NCI-H128 (cell line): ENCODE measurements at regions not wholly inside any gene's neighbourhood (a gene's known extent, or its start where the extent isn't known, plus 50 kb on each side); places are given as distances from the start of the nearest gene placed in this dataset.

Experiments
- DNase-seq: peaks from one replicate; lab custom pipeline; 2025; ENCODE audit not compliant: unreplicated experiment; lab: John Stamatoyannopoulos, UW

- no peak for DNase-seq
Observed at GRCh38 chr12:58513852-58514251, 406.5 kb downstream of the LRIG3 start.

GRCh38 chr12:58519839-58520238, 400.5 kb downstream of the LRIG3 start:
- no peak for DNase-seq

GRCh38 chr12:58521152-58521551, 399.2 kb downstream of the LRIG3 start:
- no peak for DNase-seq

- no peak for DNase-seq
Observed at GRCh38 chr12:58521796-58522195, 398.5 kb downstream of the LRIG3 start.

- no peak for DNase-seq
Observed at GRCh38 chr12:58523360-58523759, 396.9 kb downstream of the LRIG3 start.

GRCh38 chr12:58528271-58528670, 392.0 kb downstream of the LRIG3 start:
- DNase-seq, result no peak

GRCh38 chr12:58529114-58529665, 391.1 kb downstream of the LRIG3 start:
- DNase-seq, result no peak

GRCh38 chr12:58529897-58530741, 390.2 kb downstream of the LRIG3 start:
- no peak for DNase-seq

- DNase-seq, result no peak
Observed at GRCh38 chr12:58530742-58531062, 389.6 kb downstream of the LRIG3 start.

- no peak for DNase-seq
Observed at GRCh38 chr12:58532855-58533608, 387.3 kb downstream of the LRIG3 start.

- DNase-seq, result no peak
Observed at GRCh38 chr12:58533652-58534051, 386.7 kb downstream of the LRIG3 start.

GRCh38 chr12:58537278-58537677, 383.0 kb downstream of the LRIG3 start:
- no peak for DNase-seq

- no peak for DNase-seq
Observed at GRCh38 chr12:58539295-58539694, 381.0 kb downstream of the LRIG3 start.

GRCh38 chr12:58540480-58541299, 379.6 kb downstream of the LRIG3 start:
- peak; percentile 59 for DNase-seq

GRCh38 chr12:58541300-58541690, 379.0 kb downstream of the LRIG3 start:
- DNase-seq, result no peak

GRCh38 chr12:58544281-58544680, 376.0 kb downstream of the LRIG3 start:
- no peak for DNase-seq

GRCh38 chr12:58547217-58547616, 373.1 kb downstream of the LRIG3 start:
- no peak for DNase-seq

- DNase-seq, result no peak
Observed at GRCh38 chr12:58548801-58549200, 371.5 kb downstream of the LRIG3 start.

- no peak for DNase-seq
Observed at GRCh38 chr12:58554522-58555157, 365.7 kb downstream of the LRIG3 start.

- no peak for DNase-seq
Observed at GRCh38 chr12:58557171-58557570, 363.1 kb downstream of the LRIG3 start.

GRCh38 chr12:58557661-58558060, 362.6 kb downstream of the LRIG3 start:
- DNase-seq, result no peak
